ENCODE measurements at regions not wholly inside any gene's neighbourhood (a gene's known extent, or its start where the extent isn't known, plus 50 kb on each side); places are given as distances from the start of the nearest gene placed in this dataset.
A peak's percentile ranks its signal among the peaks of the same experiment; 100 is the strongest.
"Not testable (repeated sequence)": the region's sequence is repeated elsewhere in the genome, so short reads cannot be mapped to it uniquely, and the experiment has no call there.

DNA sequence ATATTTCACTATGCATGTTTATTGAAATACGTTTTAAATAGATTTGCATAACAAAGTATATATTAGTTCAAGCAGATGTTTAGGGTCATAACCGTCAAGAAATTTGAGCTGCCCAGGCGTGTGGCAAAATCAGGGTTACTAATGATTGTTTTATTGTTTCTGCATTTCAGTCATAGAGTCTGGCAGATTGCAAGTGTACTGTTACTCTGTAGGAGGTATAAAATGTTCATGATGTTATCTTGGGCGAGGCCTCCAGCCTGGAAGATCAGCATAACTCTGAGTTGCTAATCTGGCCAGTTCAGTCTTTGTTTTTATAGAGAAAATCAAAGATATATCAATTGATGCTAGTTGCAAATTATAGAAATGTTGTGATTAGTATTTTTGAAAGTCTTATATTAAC is 410.9 kb downstream of the CHL1 start:
- H3K9me3 Mint-ChIP-seq (ENCODE audit: insufficient read depth); POLR2A ChIA-PET; H3K4me1 Mint-ChIP-seq (ENCODE audit: low read depth); ATAC-seq; H3K36me3 Mint-ChIP-seq (ENCODE audit: low read depth); H3K27me3 Mint-ChIP-seq (ENCODE audit: low read depth); H3K27ac Mint-ChIP-seq; CTCF ChIA-PET; H3K4me3 Mint-ChIP-seq; DNase-seq: not testable (repeated sequence)

GRCh38 chr3:621714-622113 is 425.2 kb downstream of the CHL1 start:
- no peaks in the 10 kb centered on the region for H3K27me3 Mint-ChIP-seq (ENCODE audit: low read depth)
- POLR2A ChIA-PET, result no interaction called here

DNA sequence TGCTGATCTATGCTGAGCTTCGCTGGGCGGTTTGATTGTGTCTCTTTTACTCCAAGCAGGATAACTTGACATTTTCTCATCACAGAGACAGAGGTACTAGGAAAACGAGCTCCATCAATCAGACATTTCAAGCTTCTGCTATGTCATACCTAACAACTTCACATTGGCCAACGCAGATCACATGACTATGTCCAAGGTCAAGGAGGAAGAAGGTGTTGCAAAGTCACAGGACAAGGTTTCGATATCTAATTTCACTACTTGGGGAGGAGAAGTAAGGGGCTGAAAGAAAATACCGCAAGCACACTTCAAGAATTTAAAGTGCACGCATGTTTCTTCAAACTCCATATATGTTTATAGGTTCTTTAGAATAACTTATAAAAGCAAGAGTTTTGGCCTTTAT is 425.8 kb downstream of the CHL1 start:
- CTCF ChIA-PET, result no interaction called here
- Mint-ChIP-seq H3K27ac (no peak overlapping the region), H3K4me1 (ENCODE audit: low read depth) (no peaks in the 10 kb centered on the region), H3K36me3 (ENCODE audit: low read depth) (no peaks in the 10 kb centered on the region), H3K4me3 (no peak overlapping the region), H3K9me3 (ENCODE audit: insufficient read depth) (no peaks in the 10 kb centered on the region), H3K27me3 (ENCODE audit: low read depth) (no peaks in the 10 kb centered on the region)
- POLR2A ChIA-PET, result no interaction called here
- DNase-seq (no peak), ATAC-seq (no peak)

More at GRCh38 chr3:621714-622113, 425.2 kb downstream of the CHL1 start:
- Mint-ChIP-seq H3K27ac (no peak overlapping the region), H3K4me3 (no peak overlapping the region), H3K36me3 (ENCODE audit: low read depth) (no peaks in the 10 kb centered on the region), H3K4me1 (ENCODE audit: low read depth) (no peaks in the 10 kb centered on the region), H3K9me3 (ENCODE audit: insufficient read depth) (no peaks in the 10 kb centered on the region)
- ATAC-seq (no peak), DNase-seq (no peak)
- CTCF ChIA-PET, result no interaction called here

- DNase-seq, result no peak
- H3K4me1 Mint-ChIP-seq (ENCODE audit: low read depth), result no peaks in the 10 kb centered on the region
- no peak overlapping the region for H3K4me3 Mint-ChIP-seq
- no peaks in the 10 kb centered on the region for H3K36me3 Mint-ChIP-seq (ENCODE audit: low read depth)
- no peaks in the 10 kb centered on the region for H3K9me3 Mint-ChIP-seq (ENCODE audit: insufficient read depth)
- H3K27me3 Mint-ChIP-seq (ENCODE audit: low read depth), result no peaks in the 10 kb centered on the region
- H3K27ac Mint-ChIP-seq, result no peak overlapping the region
- ChIA-PET POLR2A (no interaction called here), CTCF (no interaction called here)
- ATAC-seq, result no peak
Measured at GRCh38 chr3:623914-624545, 427.5 kb downstream of the CHL1 start.

GRCh38 chr3:632571-633170 is 436.1 kb downstream of the CHL1 start:
- no peak for ATAC-seq
- DNase-seq, result peak; percentile 46
- H3K27ac Mint-ChIP-seq, result no peak overlapping the region
- no peak overlapping the region for H3K4me3 Mint-ChIP-seq
- no peaks in the 10 kb centered on the region for H3K4me1 Mint-ChIP-seq (ENCODE audit: low read depth)
- no peaks in the 10 kb centered on the region for H3K27me3 Mint-ChIP-seq (ENCODE audit: low read depth)
- H3K9me3 Mint-ChIP-seq (ENCODE audit: insufficient read depth), result no peaks in the 10 kb centered on the region
- POLR2A ChIA-PET, result no interaction called here
- no peaks in the 10 kb centered on the region for H3K36me3 Mint-ChIP-seq (ENCODE audit: low read depth)
- CTCF ChIA-PET, result no interaction called here

DNA sequence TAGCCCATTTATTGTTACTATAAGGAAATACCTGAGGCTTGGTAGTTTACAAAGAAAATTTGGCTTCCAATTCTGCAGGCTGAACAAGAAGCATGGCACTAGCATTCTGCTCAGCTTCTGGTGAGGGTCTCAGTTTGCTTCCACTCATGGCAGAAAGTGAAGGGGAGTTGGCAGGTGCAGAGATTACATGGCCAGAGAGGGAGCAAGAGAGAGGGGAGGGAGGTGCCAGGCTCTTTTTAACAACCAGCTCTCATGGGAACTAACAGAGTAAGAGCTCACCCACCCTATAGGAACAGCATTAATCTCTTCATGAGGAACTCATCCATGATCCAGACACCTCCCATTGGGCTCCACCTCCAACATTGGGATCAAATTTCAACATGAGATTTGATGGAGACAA is 437.9 kb downstream of the CHL1 start:
- Mint-ChIP-seq H3K4me1 (ENCODE audit: low read depth) (no peaks in the 10 kb centered on the region), H3K9me3 (ENCODE audit: insufficient read depth) (no peaks in the 10 kb centered on the region), H3K27ac (no peak overlapping the region), H3K27me3 (ENCODE audit: low read depth) (no peaks in the 10 kb centered on the region), H3K36me3 (ENCODE audit: low read depth) (no peaks in the 10 kb centered on the region), H3K4me3 (no peak overlapping the region)
- POLR2A ChIA-PET, result no interaction called here
- DNase-seq (no peak), ATAC-seq (no peak)
- CTCF ChIA-PET, result no interaction called here

- Mint-ChIP-seq H3K27me3 (ENCODE audit: low read depth) (no peaks in the 10 kb centered on the region), H3K9me3 (ENCODE audit: insufficient read depth) (no peaks in the 10 kb centered on the region), H3K4me3 (no peak overlapping the region), H3K36me3 (ENCODE audit: low read depth) (no peaks in the 10 kb centered on the region), H3K4me1 (ENCODE audit: low read depth) (no peaks in the 10 kb centered on the region), H3K27ac (no peak overlapping the region)
- CTCF ChIA-PET, result no interaction called here
- ATAC-seq, result no peak
- POLR2A ChIA-PET, result no interaction called here
- no peak for DNase-seq
Measured at GRCh38 chr3:635393-635792, 438.8 kb downstream of the CHL1 start.

DNA sequence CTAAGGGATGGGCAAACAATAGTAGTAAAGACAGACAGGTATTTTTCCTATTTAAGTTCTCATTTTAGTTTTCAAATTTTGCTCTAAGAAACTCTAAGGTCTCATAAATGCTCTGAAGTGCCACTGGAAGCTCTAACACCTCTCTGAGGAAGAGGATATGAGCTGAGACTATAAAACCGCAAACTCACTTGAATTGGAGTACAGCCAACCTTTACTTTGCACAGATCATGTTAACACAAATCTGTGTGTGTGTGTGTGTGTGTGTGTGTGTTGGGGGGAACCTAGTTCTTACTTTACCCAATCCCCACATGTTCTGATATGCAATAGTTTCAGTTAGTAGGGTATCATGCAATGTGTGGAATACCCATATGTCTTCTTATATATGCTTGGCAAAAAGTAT is 446.8 kb downstream of the CHL1 start:
- Mint-ChIP-seq H3K27ac (no peak overlapping the region), H3K27me3 (ENCODE audit: low read depth) (no peaks in the 10 kb centered on the region), H3K4me3 (no peak overlapping the region), H3K4me1 (ENCODE audit: low read depth) (no peaks in the 10 kb centered on the region), H3K9me3 (ENCODE audit: insufficient read depth) (no peaks in the 10 kb centered on the region), H3K36me3 (ENCODE audit: low read depth) (no peaks in the 10 kb centered on the region)
- ChIA-PET CTCF (no interaction called here), POLR2A (no interaction called here)
- DNase-seq (no peak), ATAC-seq (no peak)

DNA sequence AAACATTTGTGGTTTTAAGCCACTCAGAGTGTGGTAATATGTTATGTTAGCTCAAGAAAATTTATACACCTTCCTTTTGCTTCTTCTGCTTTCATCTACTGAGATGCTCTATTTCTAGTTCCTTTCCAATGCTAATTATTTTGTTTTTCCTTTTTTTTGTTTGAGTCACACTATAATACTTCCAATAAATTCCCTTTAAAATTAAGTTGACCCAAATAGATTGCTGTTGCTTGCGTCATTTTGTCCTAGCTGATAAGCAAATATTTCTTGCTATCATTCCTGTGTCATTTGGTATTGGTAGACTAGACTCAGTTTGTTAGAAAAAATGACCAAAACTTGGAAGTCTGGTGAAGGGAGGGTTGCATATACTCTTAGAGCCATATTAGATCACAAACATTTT is 437.0 kb upstream of the CNTN6 start:
- Mint-ChIP-seq H3K27me3 (ENCODE audit: low read depth) (no peaks in the 10 kb centered on the region), H3K4me1 (ENCODE audit: low read depth) (no peaks in the 10 kb centered on the region), H3K9me3 (ENCODE audit: insufficient read depth) (peaks cover 8% of the 10 kb centered on the region), H3K36me3 (ENCODE audit: low read depth) (no peaks in the 10 kb centered on the region), H3K4me3 (no peak overlapping the region), H3K27ac (no peak overlapping the region)
- CTCF ChIA-PET, result no interaction called here
- ATAC-seq, result no peak
- POLR2A ChIA-PET, result no interaction called here
- no peak for DNase-seq

DNA sequence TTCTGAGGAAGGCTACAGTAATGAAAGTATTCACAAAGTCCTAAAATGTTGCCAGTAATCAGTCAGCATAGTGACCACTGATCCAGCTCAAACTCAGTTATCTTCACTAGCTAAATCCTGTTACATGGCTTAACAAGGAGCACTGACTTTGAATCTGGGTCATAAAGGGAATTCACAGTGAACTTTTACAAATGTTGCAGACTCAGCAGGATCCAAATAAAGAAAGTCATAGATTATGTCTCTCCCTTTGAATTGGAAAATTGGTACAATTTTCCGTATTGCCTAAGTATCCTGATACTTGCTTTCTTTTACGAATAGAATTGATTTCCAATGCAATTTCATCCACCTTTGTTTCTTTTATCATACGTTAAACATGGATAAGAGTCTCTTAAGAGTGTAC is 431.5 kb upstream of the CNTN6 start:
- DNase-seq, result no peak
- CTCF ChIA-PET, result no interaction called here
- Mint-ChIP-seq H3K4me1 (ENCODE audit: low read depth) (no peaks in the 10 kb centered on the region), H3K9me3 (ENCODE audit: insufficient read depth) (peaks cover 3% of the 10 kb centered on the region), H3K27ac (no peak overlapping the region), H3K27me3 (ENCODE audit: low read depth) (no peaks in the 10 kb centered on the region), H3K4me3 (no peak overlapping the region), H3K36me3 (ENCODE audit: low read depth) (no peaks in the 10 kb centered on the region)
- no peak for ATAC-seq
- POLR2A ChIA-PET, result no interaction called here

DNA sequence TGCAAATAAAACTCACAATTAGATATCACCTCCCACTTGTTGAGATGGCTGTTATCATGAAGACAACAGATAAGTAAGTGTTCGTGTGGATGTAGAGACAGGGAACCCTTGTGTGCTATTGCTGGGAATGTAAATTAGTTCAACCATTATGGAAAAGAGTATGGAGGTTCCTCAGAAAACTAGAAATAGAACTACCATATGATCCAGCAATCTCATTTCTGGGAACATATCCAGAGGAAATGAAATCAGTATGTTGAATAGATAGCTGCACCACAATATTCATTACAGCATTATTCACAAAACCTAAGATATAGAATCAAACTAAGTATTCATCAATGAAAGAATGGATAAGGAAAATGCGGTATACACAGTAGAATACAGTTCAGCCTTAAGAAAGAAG is 418.7 kb upstream of the CNTN6 start:
- H3K9me3 Mint-ChIP-seq (ENCODE audit: insufficient read depth), result peaks cover 6% of the 10 kb centered on the region
- no peaks in the 10 kb centered on the region for H3K27me3 Mint-ChIP-seq (ENCODE audit: low read depth)
- no peaks in the 10 kb centered on the region for H3K36me3 Mint-ChIP-seq (ENCODE audit: low read depth)
- ChIA-PET POLR2A (no interaction called here), CTCF (no interaction called here)
- ATAC-seq (no peak), DNase-seq (no peak)
- H3K4me3 Mint-ChIP-seq, result no peak overlapping the region
- H3K4me1 Mint-ChIP-seq (ENCODE audit: low read depth), result no peaks in the 10 kb centered on the region
- H3K27ac Mint-ChIP-seq, result no peak overlapping the region

DNA sequence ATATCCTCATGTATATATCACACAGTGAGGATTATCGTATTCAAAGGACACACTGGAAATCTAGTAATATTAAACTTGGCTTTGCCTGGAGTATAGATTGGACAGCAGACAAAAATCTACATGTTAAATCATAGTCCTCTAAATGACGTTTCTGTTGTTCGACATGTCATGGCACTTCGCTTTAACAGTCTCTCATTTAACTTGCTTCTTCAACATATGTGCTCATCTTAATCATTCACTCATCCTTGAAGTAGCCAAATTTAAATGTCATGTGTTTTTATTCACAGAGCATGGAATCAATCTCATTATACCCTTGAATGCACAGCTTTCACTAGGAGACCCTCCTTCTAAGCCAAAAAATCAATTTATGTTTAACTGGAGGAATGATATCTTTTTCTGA is 417.0 kb upstream of the CNTN6 start:
- no peaks in the 10 kb centered on the region for H3K36me3 Mint-ChIP-seq (ENCODE audit: low read depth)
- H3K4me3 Mint-ChIP-seq, result no peak overlapping the region
- H3K9me3 Mint-ChIP-seq (ENCODE audit: insufficient read depth), result peaks cover 10% of the 10 kb centered on the region
- no peak overlapping the region for H3K27ac Mint-ChIP-seq
- POLR2A ChIA-PET, result no interaction called here
- H3K4me1 Mint-ChIP-seq (ENCODE audit: low read depth), result no peaks in the 10 kb centered on the region
- CTCF ChIA-PET, result no interaction called here
- ATAC-seq (no peak), DNase-seq (no peak)
- no peaks in the 10 kb centered on the region for H3K27me3 Mint-ChIP-seq (ENCODE audit: low read depth)

DNA sequence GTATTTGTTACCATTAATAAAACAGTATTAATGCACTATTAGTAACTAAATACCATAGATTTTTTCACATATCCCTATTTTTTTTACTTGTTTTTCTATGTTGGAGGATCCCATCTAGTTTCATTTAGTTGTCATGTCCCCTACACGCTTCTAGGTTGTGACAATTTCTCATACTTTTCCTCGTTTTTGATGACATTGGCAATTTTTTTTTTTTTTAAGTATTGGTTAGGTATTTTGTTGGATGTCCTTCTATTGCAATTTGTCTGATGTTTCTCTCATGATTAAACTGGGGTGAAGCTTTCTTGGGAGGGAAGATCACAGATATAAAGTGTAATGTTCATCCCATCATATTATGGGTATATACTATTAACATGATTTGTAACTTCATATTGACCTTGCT is 409.1 kb upstream of the CNTN6 start:
- ChIA-PET CTCF (no interaction called here), POLR2A (no interaction called here)
- Mint-ChIP-seq H3K4me1 (ENCODE audit: low read depth) (no peaks in the 10 kb centered on the region), H3K4me3 (no peak overlapping the region), H3K36me3 (ENCODE audit: low read depth) (no peaks in the 10 kb centered on the region), H3K9me3 (ENCODE audit: insufficient read depth) (peaks cover 8% of the 10 kb centered on the region), H3K27me3 (ENCODE audit: low read depth) (no peaks in the 10 kb centered on the region), H3K27ac (no peak overlapping the region)
- no peak for DNase-seq
- no peak for ATAC-seq
